Motor neuron (in vitro differentiated cells): ENCODE measurements at regions not wholly inside any gene's neighbourhood (a gene's known extent, or its start where the extent isn't known, plus 50 kb on each side); places are given as distances from the start of the nearest gene placed in this dataset.

Experiments
- ATAC-seq, 8 experiments: fragments of 200-7000 bp; cut with Tn5 transposase; replicated peaks in 6 of 8; 2 replicates each; pipeline ENCODE4 v1.8.0; 2021; ENCODE audit warnings: mild to moderate bottlenecking in 8 of 8, moderate library complexity in 8 of 8
- H3K27ac ChIP-seq, 2 donors: fragments of 250-450 bp; sonication (Bioruptor Pico); 2 replicates each; pipeline ENCODE4 v1.9.0; 2021; ENCODE audit warnings: antibody characterized with exemption in 2 of 2, mild to moderate bottlenecking in 2 of 2, moderate library complexity in 1 of 2
- H3K4me1 ChIP-seq, 2 donors: fragments of 250-450 bp; sonication (Bioruptor Pico); replicated peaks in 1 of 2; 2 replicates each; pipeline ENCODE4 v1.6.1; 2021; ENCODE audit warnings: antibody characterized with exemption in 2 of 2, mild to moderate bottlenecking in 2 of 2, moderate library complexity in 1 of 2
- H3K4me3 ChIP-seq, 5 donors: fragments of 250-450 bp; sonication (Bioruptor Pico); 2 replicates each; pipeline ENCODE4 v1.9.0; 2021; ENCODE audit warnings: antibody characterized with exemption in 5 of 5, mild to moderate bottlenecking in 5 of 5, moderate library complexity in 4 of 5
- WGBS, 10 experiments: fragments of 450-650 bp; shearing (Covaris generic); methylation state at CpG; one replicate each; pipeline ENCODE4 v1.0.0; 2022; 5-methylcytosine and 5-hydroxymethylcytosine counted together
- in situ Hi-C, 9 experiments: fragments of 400-800 bp; cut with MboI; loops; one replicate each; pipeline ENCODE4 v1.15.0; 2021; ENCODE audit warnings: low sequenced_read_pairs in 9 of 9, low pct_unique_long_range_greater_than_20kb in 2 of 9; ENCODE audit not compliant: unreplicated experiment in 9 of 9

DNA sequence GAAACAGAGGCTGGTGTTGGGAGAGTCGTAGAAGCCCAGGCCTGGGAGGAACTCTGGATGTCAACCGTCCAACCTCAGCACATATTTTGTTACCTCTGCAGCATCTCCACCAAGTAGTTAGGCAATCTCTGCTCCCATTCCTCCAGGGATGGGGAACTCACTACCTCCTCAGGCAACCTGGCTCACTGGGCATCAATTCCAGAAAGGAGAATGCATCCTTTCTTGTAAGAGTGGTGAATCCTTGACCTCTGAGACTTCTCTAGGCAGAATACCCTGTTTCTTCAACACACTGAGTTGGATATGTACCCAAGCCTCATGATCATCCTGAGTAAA, 136.7 kb upstream of the ZMIZ1 start:
- no peak for ATAC-seq
- in situ Hi-C loops: no loop called here
- no peak overlapping the region for H3K27ac ChIP-seq
- 0 to 83% (median 60%) methylated on average over 1 of the region's 2 CpGs; no CpG with 5 or more reads in 7 of the 10 experiments for WGBS, 10 experiments
- H3K4me1 ChIP-seq: peaks cover 27 to 28% of the 10 kb centered on the region in 2 donors
- no peak overlapping the region for H3K4me3 ChIP-seq

DNA sequence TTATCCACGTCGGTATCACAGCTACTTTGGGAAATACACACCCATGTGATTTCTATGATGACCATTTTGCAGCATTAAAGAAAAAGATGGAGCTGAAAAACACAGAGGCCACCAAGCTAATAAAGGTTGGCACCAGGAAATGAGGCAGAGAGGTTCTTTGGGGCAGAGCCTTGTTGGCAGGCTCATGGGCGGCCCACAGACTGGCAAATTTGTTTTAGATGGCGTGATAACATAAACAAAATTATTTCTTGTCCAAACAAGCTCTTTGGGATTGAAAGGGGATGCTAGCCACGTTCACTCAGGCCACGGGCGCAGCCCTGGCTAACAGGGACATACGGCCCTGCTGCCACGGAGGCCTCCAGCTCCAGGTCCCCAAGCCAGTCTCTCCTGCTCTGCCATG, 135.9 kb upstream of the ZMIZ1 start:
- no peak for ATAC-seq
- WGBS, 10 experiments: 82 to 100% (median 100%) methylated on average over 1 to 8 of the region's 9 CpGs; no CpG with 5 or more reads in 2 of the 10 experiments
- in situ Hi-C loops: no loop called here
- no peak overlapping the region for H3K27ac ChIP-seq
- H3K4me3 ChIP-seq: no peak overlapping the region
- peaks cover 27 to 28% of the 10 kb centered on the region in 2 donors for H3K4me1 ChIP-seq

DNA sequence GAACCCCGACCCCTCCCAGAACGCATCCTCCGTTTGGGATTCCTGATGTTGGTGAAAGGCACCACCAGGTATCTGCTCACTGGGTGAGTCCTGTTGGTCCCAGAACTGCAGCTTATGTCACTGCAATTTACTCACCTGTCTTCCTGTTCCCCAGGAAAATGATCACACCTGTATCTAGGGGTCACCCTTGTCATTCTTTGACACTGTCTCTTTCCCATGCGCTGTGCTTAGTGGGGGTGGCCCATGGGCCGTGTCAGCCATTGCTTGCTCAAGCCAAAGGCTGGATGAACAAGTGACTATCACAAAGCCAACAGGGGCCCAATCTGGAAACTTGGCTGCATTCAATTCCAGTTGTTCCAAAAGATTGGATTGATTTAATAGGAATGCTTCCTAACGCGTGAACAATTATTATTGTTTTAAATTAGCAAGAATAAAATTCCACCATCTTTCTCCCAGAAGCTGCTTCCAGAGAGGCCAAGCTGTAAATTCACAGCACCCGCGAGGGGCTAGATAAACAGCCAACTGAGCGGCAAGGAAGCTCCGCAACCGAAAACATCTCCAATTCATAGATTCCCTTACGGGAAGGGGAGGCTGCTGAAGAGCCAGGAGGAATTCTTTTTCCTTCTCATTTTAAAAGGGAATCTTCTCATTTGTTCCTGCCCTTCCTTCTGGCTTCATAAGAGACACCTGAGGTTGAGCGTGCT, 134.8 kb upstream of the ZMIZ1 start:
- WGBS, 10 experiments: 71 to 100% (median 94%) methylated on average over 1 to 13 of the region's 14 CpGs
- no peak overlapping the region for H3K4me3 ChIP-seq
- in situ Hi-C loops: no loop called here
- ATAC-seq: no peak
- H3K27ac ChIP-seq: no peak overlapping the region
- peaks cover 27 to 28% of the 10 kb centered on the region in 2 donors for H3K4me1 ChIP-seq

DNA sequence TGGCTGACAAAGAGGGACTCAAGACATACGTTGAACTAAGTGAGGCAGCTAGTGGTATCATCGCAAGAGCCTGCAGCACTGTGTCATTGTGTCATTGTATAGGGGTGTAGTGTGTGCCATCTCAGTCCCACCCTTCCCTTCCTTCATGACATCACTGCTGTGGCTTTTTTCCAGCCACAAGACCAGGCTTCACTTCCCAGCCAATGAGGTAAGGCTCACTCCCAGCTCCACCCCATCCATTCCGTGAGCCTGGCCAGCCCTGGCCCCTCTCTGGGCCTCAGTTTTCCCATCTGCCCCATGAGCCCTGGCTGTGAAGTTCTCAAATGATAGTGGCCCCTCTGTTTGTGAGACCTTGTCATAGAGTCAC, 134.3 kb upstream of the ZMIZ1 start:
- no peak overlapping the region for H3K4me3 ChIP-seq
- ATAC-seq: peak in 6 of 8 experiments; percentile 12 to 72 (median 26)
- no peak overlapping the region for H3K27ac ChIP-seq
- in situ Hi-C loops: no loop called here
- 10 to 100% (median 67%) methylated on average over 1 to 3 of the region's 3 CpGs; no CpG with 5 or more reads in 3 of the 10 experiments for WGBS, 10 experiments
- peaks cover 27 to 28% of the 10 kb centered on the region in 2 donors for H3K4me1 ChIP-seq

DNA sequence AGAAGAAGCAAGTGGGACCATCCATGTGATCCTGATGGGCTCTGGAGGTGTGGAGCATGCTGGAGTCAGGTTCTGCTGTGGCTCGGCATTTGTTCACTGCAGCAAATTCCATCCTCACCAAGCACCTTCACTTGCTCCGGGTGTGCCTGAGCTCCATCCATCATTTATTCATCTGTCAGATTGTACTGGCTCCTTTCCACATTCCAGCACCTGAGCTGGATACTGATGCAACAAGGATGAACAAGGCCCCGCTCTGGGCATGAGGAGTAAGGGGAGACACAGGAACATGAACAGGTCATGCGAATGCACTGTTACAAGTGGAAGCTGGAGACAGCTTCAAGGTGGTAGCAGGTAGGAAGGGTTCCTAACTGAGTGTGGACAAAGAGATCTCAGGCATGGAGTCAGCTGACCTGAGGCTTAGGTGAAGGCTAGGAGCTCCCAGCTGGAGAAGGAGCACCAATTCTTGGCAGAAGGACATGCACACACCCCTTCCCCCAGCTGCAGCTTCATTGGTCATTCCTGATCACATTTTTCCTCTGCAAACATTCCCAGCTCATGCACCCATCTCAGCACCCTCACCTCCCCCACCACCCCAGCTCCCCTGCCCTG, 133.7 kb upstream of the ZMIZ1 start:
- peaks cover 27 to 28% of the 10 kb centered on the region in 2 donors for H3K4me1 ChIP-seq
- in situ Hi-C loops: no loop called here
- WGBS, 10 experiments: 60 to 100% (median 100%) methylated on average over 1 to 2 of the region's 4 CpGs; no CpG with 5 or more reads in 2 of the 10 experiments
- ATAC-seq: no peak
- no peak overlapping the region for H3K4me3 ChIP-seq
- no peak overlapping the region for H3K27ac ChIP-seq

DNA sequence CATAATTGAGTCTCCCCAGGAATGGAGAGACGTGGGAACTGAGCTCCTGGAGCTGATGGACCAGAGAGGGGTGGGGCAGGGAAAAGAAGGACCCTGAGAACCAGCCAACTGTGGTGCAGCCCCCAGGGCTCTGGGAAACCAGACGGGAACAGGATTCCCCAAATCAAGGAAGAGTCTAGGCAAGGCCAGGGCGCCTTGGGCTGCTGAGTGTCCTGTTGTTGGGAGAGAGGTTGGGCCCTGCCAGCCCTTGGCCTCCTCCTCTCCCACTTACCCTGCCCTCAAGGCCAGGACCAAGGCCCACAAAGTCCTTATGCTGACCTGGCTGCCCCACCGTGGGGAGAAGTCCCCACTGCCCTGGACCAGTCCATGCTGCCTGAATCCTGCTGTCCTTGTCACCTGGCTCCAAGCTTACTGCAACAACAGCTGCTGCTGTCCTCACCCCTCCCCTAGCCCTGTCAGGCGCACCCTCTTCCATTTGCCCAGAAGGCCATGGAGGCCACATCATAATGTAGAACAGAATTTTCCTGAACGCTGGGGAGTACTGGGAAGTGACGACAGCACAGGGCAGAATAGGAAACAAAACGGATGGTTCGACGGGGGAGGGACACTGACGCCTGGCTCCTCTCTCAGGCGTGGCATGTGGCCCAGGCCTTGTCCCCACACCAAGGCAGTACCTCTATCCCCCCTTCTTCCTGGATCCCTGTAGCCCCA, 132.9 kb upstream of the ZMIZ1 start:
- in situ Hi-C loops: no loop called here
- ATAC-seq: peak in 5 of 8 experiments; percentile 59 to 85 (median 78)
- Histone ChIP-seq H3K4me3 (no peak overlapping the region), H3K27ac (no peak overlapping the region), H3K4me1 (peaks cover 26 to 28% of the 10 kb centered on the region in 2 donors)
- 17 to 100% (median 73%) methylated on average over 1 to 8 of the region's 12 CpGs; no CpG with 5 or more reads in 4 of the 10 experiments for WGBS, 10 experiments

DNA sequence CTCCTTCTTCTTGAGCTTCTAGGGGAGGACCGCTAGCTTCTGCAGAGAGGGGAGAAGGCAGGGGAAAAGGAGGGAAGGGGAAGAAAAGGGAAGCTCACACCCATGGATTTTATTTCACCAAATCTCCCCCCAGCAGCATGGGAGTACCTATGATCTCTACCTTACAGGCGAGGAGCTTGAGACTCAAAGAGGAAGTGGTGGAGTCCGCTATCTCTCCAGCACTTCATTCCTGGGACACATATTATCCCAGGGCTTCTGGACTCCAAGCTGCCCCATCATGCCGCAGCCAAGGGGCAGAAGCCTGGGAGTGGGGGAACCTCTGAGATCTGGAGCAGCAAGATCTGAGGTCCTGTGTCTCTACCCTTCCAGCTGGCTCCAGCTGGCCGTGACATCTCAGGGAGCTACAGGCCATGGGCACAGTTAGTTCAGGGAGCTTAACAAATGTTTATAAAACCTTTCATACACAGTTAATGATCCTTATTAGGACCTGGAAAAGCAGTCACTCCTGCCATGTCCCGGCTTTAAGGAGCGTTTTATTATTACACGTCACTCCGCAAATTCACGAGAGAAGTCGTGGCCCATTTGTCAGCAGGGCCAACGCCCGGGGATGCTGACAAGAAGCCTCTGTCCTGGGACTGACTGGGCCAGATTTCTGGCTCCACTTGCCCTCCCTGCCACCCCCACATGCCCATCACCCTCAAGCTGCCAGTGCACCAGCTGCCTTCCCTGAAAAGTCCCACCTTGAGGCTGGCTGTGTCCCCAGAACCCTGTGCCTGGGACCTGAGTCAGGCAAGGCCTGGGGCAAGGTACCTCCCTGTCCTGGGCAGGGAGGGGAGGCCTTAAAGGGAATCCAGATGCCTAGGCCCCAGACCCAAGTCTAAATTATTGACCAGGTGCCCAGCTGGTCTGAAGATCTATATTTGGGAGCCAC, 132.1 kb upstream of the ZMIZ1 start:
- no peak overlapping the region for H3K27ac ChIP-seq
- no peak overlapping the region for H3K4me3 ChIP-seq
- peaks cover 18 to 22% of the 10 kb centered on the region in 2 donors for H3K4me1 ChIP-seq
- no peak for ATAC-seq
- 86 to 97% (median 92%) methylated on average over 1 to 6 of the region's 13 CpGs; no CpG with 5 or more reads in 6 of the 10 experiments for WGBS, 10 experiments
- in situ Hi-C loops: no loop called here

DNA sequence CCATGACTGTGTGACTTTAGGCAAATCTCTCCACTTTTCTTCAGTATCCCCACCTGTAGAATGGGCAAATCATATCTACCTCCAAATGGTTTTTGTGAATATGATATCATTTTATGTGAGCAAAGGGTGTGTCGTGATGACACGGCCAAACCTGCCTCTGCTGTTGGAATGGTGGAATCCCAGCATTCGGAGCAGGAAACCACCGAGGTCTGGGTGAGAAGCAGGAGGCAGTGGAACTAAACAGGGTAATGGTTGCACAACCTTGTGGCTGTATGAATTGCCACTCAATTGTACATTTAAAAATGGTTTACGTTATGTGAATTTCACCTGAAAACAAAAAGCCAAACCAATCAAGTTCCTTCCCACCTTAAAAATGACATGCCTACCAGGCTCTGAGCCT, 131.4 kb upstream of the ZMIZ1 start:
- Histone ChIP-seq H3K4me1 (peaks cover 15 to 19% of the 10 kb centered on the region in 2 donors), H3K4me3 (no peak overlapping the region), H3K27ac (no peak overlapping the region)
- in situ Hi-C loops: no loop called here
- no peak for ATAC-seq
- 66 to 94% (median 90%) methylated on average over 1 to 5 of the region's 5 CpGs; no CpG with 5 or more reads in 4 of the 10 experiments for WGBS, 10 experiments

DNA sequence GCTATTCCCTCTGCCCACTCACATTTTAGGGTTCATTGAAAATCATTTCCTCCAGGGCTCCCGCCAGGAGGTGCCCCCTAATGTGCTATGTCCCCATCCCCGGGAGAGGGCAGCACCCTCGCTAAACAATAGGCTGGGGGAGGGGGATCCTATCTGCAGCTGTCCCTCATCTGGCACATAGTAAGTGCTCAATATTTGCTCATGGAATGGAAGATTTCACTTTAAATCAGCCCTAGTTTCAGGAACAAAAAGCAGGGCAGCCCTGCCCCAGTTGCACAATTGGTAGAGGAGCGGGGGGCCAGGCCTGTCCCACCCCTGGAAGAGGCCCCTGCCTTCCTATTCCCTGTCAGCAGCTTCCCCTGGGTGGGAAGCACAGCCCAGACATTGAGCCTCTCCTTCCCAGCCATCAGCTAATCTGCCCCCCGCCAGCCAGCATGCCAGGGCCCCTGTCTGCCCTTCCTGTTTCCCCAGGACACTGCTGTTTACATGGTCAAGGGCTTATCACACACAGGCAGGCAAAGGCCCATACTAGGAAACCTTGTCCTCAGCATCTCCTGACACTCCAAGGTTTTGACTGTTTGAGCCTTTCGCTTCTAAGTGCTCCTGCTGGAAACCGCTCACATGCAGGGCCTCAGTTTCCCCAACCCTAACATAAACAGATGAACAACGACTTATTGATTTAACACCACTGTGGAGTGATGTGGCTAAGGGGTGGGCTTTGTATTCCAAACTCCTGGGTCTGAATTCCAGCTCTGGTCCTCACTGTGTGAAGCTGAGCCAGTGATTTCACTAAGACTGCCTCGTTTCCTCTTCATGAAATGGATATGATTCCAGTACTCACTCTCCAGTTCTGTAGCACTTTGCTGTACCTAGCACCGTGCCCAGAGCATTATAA, 130.7 kb upstream of the ZMIZ1 start:
- in situ Hi-C loops: no loop called here
- H3K27ac ChIP-seq: no peak overlapping the region
- WGBS, 10 experiments: 67 to 95% (median 77%) methylated on average over 1 to 5 of the region's 10 CpGs; no CpG with 5 or more reads in 3 of the 10 experiments
- H3K4me3 ChIP-seq: no peak overlapping the region
- ATAC-seq: peak in 1 of 8 experiments; percentile 19
- peaks cover 15 to 19% of the 10 kb centered on the region in 2 donors for H3K4me1 ChIP-seq

DNA sequence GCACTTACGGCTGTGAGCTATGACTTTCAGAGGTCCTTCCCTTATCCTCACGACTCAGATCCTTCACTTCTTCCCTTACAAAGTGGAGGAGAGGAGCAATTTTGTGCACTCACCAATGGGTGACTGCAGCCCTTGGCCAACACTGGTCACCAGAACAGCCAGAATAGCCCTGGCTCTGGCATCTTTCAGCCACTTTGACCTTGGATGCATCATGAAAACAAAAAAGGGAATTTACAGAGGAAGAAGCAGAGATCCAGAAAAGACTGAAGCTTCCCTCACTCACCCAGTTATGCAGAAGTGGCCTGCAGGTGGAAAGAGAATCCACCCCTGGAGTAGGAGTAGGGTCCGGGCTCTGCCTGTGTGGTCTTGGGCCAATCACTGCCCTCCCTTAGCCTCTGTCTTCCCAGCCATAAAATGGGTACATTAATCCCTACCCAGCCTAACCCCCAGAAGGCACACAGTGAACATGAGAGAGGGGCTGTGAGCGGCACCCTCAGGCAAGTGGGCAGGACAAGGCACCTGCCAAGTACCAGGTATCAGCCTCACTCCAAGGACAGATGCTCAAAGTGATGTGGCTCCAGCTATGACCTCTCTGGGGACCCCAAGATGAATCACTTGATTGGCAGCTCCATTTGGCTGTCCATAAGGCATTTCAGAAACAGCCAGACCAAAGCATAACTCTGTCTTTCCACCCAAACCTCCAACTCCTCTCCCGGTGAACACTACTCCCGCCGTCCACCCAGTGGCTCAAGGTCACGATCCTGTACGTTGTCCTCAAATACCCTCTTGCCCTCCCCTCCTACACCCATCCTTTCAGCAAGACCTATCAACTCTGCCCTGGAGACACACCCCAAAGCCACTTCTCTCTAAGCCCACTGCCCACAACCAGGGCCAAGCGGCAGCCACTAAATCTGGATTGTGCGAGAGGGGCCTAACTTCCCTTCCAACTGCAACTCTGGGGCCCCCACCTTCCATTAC, 129.8 kb upstream of the ZMIZ1 start:
- WGBS, 10 experiments: 67 to 100% (median 90%) methylated on average over 1 to 9 of the region's 11 CpGs; no CpG with 5 or more reads in 1 of the 10 experiments
- Histone ChIP-seq H3K4me3 (no peak overlapping the region), H3K27ac (no peak overlapping the region), H3K4me1 (peaks cover 16 to 19% of the 10 kb centered on the region in 2 donors)
- no peak for ATAC-seq
- in situ Hi-C loops: no loop called here

DNA sequence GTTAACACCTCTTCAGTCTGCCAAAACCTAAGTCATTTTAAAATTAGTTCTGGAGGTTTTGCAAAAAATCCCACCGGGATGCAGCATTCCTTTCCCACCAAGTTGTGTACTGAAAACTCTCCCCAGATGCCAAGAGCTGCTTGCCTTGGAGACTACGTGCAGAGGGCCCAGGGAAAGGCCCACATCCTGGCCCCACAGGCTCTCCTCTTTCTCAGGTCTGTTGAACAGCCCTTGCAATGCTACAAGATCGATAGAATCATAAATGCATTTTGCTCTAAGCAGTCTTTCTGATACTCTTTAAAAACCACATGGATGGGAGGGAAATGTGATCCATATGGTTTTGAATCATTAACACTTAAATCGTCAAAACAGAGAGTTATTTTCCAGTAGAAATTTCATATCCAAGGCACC, 126.7 kb upstream of the ZMIZ1 start:
- in situ Hi-C loops: no loop called here
- 28 to 96% (median 81%) methylated on average over 1 to 3 of the region's 4 CpGs; no CpG with 5 or more reads in 3 of the 10 experiments for WGBS, 10 experiments

More for the DNA sequence above, 126.7 kb upstream of the ZMIZ1 start:
- Histone ChIP-seq H3K27ac (no peak overlapping the region), H3K4me1 (peaks cover 16 to 22% of the 10 kb centered on the region in 2 donors), H3K4me3 (no peak overlapping the region)
- no peak for ATAC-seq
